Amniotic epithelial cell (primary cell): ENCODE measurements at regions not wholly inside any gene's neighbourhood (a gene's known extent, or its start where the extent isn't known, plus 50 kb on each side); places are given as distances from the start of the nearest gene placed in this dataset.
"Not testable (repeated sequence)": the region's sequence is repeated elsewhere in the genome, so short reads cannot be mapped to it uniquely, and the experiment has no call there.

Experiments used
- DNase-seq: peaks from one replicate; pipeline ENCODE4 v3.0.0-alpha.2; 2010; ENCODE audit warnings: low read depth

DNA sequence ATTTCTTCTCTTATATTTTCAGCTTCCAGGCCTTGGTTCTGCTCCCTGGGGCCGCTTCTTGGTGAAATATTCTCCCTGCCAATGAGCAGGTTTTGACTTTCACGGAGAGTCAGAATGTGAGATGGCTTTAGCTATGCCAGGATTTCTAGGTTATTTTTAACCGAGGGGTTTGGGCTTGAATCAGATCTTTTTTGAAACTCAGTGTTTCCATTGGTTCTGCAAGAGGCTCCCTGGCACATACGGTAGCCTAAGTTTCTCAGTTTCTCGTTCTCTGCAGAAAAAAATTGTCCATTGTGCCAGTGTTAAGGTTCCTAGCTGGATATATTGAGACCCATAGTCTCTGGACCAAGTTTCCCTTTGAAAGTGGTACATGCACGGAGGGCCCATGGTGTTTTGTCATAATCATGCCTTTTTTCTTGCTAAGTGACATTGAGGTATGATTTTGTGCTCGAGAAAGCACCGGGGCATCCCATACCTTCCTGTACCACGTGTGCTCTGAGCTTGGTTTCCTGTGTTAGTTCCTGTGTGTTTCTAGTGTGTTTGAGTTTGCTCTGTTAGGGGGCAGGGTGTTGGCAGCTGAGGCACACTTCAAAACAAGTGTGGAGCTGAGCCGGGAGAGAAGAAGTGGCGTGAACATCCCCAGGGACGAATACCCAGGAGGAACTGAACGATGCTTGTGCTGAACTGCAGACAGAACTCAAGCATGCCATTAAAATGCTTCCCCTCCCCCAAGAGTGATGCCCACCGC lies 127.2 kb downstream of the HS3ST3B1 start:
- DNase-seq = no peak

DNA sequence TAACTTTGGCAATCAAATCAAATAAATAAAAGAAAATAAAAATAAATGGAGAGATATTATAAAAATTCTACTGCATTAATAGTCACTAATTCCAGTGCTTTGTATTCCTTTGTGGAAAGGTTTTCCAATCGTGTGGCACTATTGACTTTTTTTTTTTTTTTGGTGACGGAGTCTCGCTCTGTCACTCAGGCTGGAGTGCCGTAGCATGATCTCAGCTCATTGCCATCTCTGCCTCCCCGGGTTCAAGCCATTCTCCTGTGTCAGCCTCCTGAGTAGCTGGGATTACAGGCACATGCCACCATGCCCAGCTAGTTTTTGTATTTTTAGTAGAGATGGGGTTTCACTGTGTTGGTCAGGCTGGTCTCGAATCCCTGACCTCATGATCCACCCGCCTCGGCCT lies 122.3 kb downstream of the HS3ST3B1 start:
- not testable (repeated sequence) for DNase-seq

DNA sequence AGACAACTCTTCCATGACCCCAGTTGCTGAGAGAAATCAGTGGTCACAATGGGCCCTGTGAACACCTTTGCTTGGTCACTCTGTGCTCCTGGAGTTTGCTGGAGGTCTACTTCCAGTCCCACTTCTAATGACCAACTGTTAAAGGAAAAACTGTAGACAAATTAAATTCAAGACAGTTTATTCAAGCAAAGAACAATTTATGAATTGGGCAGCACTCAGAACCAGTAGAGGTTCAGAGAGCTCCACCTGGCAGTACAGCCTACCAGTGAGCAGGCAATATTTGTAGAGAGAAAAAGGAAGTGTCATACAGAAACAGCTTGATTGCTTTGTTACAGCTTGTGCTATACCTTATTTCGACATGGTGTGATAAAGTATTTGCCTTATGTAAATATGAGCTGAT lies 116.5 kb downstream of the HS3ST3B1 start:
- no peak for DNase-seq

DNA sequence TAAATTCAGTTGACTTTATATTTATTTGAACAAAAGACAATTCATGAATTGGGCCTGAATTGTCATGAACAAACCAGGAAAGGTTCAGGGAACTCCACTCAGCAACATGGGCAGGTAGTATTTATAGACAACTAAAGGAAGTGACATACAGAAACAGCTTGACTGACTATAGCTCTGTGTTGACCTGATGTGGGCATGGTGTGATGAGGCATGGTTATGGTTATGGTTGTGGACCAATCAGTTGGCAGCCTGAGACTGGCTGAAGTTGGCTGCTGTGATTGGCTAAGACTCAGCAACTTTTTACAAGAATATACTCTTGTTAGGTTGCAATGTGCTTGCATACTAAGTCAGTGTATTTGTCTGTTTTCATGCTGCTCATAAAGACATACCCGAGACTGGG lies 108.4 kb downstream of the HS3ST3B1 start:
- DNase-seq = no peak

DNA sequence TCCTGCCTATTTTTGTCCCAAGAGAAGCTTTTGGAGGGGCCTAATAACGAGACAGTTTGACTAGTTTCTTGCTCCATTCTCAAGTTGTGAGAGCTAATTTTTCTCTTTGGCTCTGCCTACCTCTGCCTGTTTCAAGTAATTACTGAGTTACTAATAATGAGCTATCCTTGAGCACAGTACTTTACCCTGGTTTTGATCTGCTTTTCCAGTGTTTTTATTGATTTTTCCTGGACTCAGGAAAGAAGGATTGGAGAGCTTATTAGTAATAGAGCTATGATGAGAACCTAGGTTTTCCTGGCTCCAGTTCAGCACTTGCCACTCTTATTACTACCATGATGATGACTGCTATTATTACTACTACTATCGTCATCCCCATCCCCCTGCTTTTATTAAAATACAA lies 106.7 kb downstream of the HS3ST3B1 start:
- no peak for DNase-seq

DNA sequence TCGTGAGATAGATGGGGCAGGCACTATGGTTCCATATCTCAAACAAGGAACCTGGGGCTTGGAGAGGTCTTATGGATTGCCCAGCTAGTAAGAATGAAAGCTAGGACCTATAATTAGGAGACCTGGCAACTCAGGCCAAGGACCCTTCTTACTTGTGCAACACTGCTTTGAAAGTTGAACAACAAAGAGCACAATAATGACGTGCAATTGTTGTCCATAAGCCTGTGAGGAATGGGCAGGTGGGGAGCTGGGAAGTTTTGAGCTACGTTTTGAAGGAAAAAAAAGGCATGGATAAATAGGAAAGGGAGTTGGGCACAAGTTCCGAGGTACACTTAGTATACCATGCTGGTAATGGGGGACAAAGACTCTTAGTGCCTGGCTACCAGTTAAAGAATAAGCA lies 104.3 kb downstream of the HS3ST3B1 start:
- no peak for DNase-seq
